SK-MEL-5 (cell line): ENCODE measurements at regions not wholly inside any gene's neighbourhood (a gene's known extent, or its start where the extent isn't known, plus 50 kb on each side); places are given as distances from the start of the nearest gene placed in this dataset.

Source experiments
- DNase-seq: peaks from one replicate; pipeline ENCODE4 v3.0.0-alpha.2; 2016; ENCODE audit warnings: low read depth, low spot score
- in situ Hi-C: cut with HindIII; loops from 2 replicates; pipeline ENCODE4 v1.10.0; 2016; ENCODE audit warnings: low sequenced_read_pairs, high pct_unique_total_duplicates, low pct_unique_long_range_greater_than_20kb

DNA sequence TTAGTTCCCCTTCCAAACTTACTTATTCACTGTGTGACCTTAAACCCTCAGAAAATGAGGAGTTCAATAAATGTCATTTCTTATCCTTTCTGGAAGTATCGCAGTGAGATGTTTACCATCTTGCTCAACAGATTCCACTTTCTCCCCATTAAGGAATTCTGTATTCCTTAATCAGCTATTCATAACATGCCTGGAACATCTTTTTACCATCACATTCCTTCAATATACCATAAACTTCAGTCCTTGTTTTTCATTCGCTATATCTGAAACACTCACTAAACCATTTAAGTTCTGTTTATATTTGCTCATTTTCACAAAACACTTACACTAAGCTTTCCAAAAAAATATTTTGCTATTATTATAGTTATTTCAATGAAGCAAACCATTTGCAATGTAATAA is 1158.6 kb downstream of the CDH12 start:
- in situ Hi-C loops: no loop called here
- no peak for DNase-seq

- no peak for DNase-seq
- in situ Hi-C loops: no loop called here
Measured at GRCh38 chr5:21693591-21693990, 1159.6 kb downstream of the CDH12 start.

GRCh38 chr5:21689587-21689986 is 1163.6 kb downstream of the CDH12 start:
- in situ Hi-C loops: no loop called here
- no peak for DNase-seq

- no peak for DNase-seq
- in situ Hi-C loops: no loop called here
Measured at GRCh38 chr5:21688655-21689054, 1164.5 kb downstream of the CDH12 start.

GRCh38 chr5:21687621-21688020 is 1165.5 kb downstream of the CDH12 start:
- in situ Hi-C loops: no loop called here

GRCh38 chr5:21686706-21687105 is 1166.4 kb downstream of the CDH12 start:
- in situ Hi-C loops: no loop called here
- no peak for DNase-seq

More at GRCh38 chr5:21687621-21688020, 1165.5 kb downstream of the CDH12 start:
- DNase-seq: no peak

- in situ Hi-C loops: no loop called here
- DNase-seq: no peak
Measured at GRCh38 chr5:21685522-21685921, 1167.6 kb downstream of the CDH12 start.

- in situ Hi-C loops: no loop called here
- DNase-seq: no peak
Measured at GRCh38 chr5:21684992-21685391, 1168.2 kb downstream of the CDH12 start.

DNA sequence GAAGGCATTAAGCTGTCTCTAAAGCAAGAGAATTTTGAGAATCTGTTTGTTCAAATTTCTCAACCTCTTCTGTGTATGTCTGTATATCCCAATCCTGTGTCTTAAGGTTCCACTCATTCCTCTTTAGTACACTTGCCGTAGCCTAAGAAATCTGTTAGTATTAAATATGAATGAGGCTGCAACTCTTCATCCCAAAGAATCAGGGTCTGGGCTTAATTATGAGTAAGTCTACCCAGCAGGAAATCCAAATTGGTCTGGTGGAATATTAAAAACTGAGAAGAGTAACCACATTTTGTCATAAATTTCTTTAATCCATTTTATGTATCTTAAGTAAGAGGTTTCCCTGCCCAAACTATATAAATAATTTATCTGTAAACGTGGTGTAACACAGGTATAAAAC is 1171.2 kb downstream of the CDH12 start:
- DNase-seq: no peak
- in situ Hi-C loops: no loop called here

- no peak for DNase-seq
- in situ Hi-C loops: no loop called here
Measured at GRCh38 chr5:21680641-21681040, 1172.5 kb downstream of the CDH12 start.

DNA sequence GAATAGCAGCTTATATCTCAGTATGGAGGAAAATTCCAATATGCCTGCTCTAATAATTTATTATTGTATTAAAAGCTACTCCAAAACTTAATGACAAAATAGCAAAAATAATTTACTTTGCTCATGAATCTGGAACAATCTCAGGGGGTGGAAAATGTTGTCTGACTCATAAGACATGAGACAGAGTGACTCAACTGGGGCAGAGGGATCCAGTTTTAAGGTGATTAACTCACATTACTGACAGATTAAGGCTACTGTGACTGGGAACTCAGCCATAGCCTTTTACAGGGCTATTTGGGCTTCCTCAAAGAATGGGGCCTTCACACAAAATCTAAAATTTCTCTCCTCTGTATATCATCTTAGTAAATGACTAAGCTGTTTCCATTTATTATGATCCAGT is 1172.9 kb downstream of the CDH12 start:
- in situ Hi-C loops: no loop called here

DNA sequence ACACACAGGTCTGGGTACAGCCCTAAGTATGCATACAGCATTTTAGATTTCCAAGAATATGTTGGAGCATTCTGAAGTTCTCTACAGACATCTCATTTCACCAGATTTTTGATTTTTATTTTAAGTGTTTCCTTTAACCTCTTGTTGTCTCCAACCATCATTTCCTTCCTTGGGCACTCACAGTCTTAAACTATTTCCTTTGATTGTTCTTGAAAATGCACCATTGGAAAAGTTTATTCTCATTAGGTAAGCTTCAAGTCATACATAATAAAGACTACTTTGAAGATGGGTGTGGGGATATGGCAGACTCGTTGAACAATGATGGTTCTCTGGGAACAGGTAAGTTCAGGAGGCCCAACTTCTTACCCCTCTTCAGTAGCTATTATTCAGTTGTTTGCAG is 1174.6 kb downstream of the CDH12 start:
- in situ Hi-C loops: no loop called here
- no peak for DNase-seq

More for the DNA sequence above, 1172.9 kb downstream of the CDH12 start:
- DNase-seq: no peak

- in situ Hi-C loops: no loop called here
- DNase-seq: no peak
Measured at GRCh38 chr5:21672911-21673310, 1180.2 kb downstream of the CDH12 start.

DNA sequence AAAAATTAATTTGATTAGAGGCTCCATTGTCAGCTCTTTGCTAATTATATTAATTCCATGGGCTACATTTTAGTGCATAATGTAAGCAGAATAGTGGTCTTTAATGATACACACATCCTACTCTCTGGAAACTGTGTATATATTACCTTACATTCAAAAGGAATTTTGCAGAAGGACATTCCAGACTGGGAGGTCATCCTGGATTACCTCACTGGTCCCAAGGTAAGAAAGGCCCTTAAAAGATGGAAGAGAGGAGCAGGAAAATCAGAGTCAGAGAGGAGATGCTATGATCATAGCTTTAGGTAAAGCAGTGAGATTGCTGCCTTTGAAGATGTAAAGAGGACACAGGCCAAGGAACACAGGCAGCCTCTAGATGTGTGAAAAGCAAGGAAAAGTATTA is 1180.8 kb downstream of the CDH12 start:
- DNase-seq: no peak
- in situ Hi-C loops: no loop called here

- in situ Hi-C loops: no loop called here
- DNase-seq: no peak
Measured at GRCh38 chr5:21665524-21665923, 1187.6 kb downstream of the CDH12 start.

DNA sequence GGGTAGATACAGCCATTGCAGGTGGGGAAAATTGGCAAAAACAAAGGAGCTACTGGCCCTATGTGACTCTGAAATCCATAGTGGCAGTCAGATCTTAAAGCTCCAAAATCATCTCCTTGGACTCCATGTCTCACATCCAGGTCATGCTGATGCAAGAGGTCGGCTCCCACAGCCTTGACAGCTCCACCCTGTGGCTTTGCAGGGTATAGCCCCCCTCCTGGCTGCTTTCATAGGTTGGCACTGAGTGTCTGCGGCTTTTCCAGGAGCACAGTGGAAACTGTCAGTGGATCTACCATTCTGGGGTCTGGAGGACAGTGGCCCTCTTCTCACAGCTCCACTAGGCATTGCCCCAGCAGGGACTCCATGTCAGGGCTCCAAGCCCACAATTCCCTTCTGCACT is 1190.1 kb downstream of the CDH12 start:
- in situ Hi-C loops: no loop called here
- DNase-seq: peak; percentile 63

- no peak for DNase-seq
- in situ Hi-C loops: no loop called here
Measured at GRCh38 chr5:21661184-21661583, 1192.0 kb downstream of the CDH12 start.

GRCh38 chr5:21654556-21654955 is 1198.6 kb downstream of the CDH12 start:
- DNase-seq: no peak
- in situ Hi-C loops: no loop called here

DNA sequence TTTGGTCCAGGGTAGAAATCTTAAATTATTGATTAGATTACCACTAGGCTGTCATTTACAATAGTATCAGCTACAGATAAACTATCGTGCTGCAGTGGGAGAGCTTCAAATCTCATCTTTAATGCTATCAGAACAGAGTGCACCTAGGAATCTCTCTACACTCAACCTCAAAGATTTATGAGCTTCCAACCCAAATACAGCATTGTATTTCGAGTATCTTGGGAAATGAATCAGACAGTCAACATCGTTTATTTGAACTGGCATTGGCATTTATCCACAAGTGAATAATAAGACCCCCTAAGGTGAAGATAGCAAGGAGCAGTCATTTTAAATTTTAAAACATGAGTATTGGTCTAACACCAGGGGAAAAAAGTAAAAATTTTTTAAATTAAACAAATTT is 1203.2 kb downstream of the CDH12 start:
- in situ Hi-C loops: no loop called here
- DNase-seq: no peak

- in situ Hi-C loops: no loop called here
- DNase-seq: no peak
Measured at GRCh38 chr5:21646469-21646868, 1206.7 kb downstream of the CDH12 start.
